Stimulated activated naive CD4-positive, alpha-beta T cell (primary cell): ENCODE measurements at regions not wholly inside any gene's neighbourhood (a gene's known extent, or its start where the extent isn't known, plus 50 kb on each side); places are given as distances from the start of the nearest gene placed in this dataset.

Experiments used
- DNase-seq, 6 experiments: peaks; one replicate each; lab custom pipeline; 2025; lab: John Stamatoyannopoulos, UW

DNA sequence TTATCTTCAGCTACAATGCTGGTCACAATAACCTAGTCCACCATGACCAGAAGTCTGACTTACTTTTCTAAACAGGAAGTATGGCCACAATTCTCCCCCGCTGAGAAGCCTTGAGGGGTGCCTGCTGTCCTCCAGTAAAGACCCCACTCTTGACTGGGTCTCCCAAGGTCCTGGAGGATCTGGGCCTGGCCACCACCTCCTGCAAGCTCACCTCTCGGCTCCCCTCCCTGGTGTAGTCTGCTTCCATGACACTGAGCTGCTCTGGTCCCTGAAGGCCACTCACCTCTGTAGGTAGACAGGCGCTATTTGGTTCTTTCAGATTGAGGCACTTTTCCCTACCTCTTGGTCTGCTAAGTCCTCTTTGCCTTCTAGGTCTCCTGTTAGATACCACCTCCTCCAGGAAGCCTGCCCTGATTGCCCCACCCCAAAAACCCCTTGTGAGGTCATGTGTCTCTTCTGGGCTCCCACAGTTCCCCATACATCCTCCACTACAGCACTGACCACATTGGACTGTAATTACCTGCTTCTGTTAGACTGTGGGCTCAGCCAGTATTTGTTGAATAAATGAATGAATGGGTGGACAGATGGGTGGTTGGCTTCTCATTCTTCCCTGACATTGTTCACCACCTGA lies 62.6 kb upstream of the IER5L start:
- no peak for DNase-seq

DNA sequence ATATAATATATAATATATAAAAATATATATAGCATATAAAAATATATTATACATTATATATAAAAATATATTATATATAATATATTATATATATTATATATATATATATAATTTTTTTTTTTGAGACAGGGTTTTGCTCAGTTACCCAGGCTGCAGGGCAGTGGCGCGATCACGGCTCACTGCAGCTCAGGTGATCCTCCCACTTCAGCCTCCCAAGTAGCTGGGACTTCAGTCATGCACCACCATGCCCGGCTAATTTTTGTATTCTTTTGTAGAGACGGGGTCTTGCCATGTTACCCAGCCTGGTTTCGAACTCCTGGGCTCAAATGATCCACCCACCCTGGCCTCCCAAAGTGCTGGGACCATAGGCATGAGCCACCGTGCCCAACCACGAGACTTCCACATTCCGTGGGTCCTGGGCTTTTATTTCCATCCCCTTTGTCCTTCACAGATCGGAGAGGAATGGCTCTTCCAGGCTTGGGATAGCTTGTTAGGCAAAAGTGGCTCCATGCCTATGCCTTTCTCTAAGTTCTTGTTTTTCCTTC lies 62.0 kb upstream of the IER5L start:
- DNase-seq, result no peak

GRCh38 chr9:129237803-129238202 lies 59.7 kb upstream of the IER5L start:
- DNase-seq, result no peak

DNA sequence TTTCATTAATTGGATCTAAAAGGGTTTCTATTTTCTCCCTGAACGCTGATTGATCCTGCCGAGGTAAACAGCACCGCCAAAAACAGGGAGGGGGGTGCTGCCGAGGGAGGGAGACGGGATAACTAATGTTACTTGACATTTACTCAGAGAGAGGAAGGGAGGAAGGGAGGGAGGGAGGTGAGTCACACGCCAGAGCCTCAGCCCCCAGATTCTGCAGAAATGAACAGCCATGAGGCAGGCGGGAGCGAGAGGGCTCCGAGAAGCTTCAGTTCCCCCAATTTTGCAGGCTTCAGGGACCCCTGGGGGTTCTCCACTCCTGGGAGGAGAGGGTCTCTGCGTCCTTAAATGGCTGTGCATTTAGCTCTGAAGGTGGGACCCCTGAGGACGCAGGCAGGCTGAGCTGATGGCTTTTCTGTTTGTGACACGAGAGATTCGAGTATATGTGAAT lies 59.1 kb upstream of the IER5L start:
- DNase-seq, result peak in 5 of 6 experiments; percentile 8 to 56 (median 37)

GRCh38 chr9:129236441-129237145 lies 58.5 kb upstream of the IER5L start:
- peak in 5 of 6 experiments; percentile 14 to 59 (median 25) for DNase-seq

- DNase-seq, result peak; percentile 49 to 84 (median 76)
These were observed 57.9 kb upstream of the IER5L start for GRCh38 chr9:129235931-129236331.

DNA sequence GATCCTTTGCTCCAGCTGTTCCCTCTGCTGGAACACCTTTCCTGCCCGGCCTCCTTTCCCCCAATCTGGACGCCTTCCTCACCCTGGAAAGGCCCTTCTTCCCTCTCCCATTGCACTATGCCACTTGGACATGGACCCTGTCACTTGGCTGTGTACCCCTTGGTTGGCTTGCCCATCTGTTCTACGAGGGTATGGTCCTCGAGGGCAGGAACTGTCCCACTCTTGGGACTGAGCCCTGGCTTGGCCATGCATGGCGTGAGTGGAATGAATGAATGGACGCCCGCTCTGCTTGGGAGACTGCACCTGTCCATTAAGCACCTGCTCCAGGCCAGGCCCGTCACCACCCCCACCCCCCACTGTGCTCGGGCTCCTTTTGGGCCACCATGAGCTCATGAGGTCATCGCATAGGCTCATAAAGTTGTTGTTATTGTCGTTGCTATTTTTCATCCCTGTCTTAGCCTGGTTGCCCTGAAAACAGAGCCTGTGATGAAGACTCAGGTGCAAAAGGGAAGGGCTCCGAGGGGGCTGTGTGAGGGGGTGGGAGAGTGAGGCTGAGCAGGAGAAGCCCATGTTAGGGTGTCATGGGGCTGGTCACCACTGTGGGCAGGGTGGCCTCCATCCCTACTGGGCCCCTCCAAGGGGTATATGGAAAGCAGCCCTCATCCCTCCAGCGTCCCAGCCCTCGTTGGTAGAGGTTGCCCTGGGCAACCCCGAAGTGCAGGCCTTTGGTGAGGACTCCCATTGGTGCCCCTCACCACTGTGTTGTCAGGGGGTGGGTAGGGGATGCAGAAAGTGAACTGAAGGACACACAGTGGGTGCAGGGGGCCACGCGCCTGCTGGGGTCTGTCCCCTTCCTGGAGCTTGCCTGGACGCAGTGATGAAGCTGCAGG lies 57.2 kb upstream of the IER5L start:
- DNase-seq, result no peak

GRCh38 chr9:129234491-129234890 lies 56.4 kb upstream of the IER5L start:
- no peak for DNase-seq

GRCh38 chr9:129232839-129233591 lies 55.0 kb upstream of the IER5L start:
- no peak for DNase-seq

GRCh38 chr9:129231759-129232158 lies 53.7 kb upstream of the IER5L start:
- no peak for DNase-seq

DNA sequence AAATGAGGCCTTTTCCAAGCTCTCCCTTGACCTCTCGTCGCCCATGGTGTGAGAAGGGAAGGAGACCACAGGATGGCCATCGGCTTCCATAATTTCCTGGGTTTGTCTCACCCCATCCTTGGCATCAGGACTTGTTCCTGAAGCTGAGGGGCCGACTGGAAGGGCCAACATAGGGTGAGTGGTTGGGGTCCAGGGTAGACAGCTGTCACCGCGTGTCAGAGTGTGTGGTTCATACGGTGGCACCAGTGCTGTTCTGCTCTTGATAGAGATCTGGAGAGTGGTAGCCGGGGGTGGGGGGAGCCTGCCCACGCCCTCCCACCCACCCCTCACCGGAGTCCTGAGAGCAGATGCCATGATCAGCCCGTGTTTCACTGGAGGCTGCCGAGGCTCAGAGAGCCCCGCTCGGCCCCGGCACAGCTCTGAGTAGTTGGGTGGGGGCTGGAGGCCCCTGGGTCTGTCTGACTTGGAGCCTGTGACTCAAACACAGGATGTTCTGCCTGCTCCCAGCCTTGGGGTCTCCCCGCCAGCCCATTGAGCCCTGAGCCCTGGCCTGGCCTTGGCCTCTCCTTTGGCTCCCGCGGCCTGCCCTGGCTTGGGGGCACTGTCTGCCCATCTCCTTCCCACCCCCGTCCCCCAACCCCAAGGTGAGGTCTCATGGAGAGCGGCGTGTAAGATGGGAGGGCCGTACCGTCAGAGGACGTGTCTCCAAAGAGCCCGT lies 53.1 kb upstream of the IER5L start:
- DNase-seq, result no peak

GRCh38 chr9:129230302-129230701 lies 52.2 kb upstream of the IER5L start:
- no peak for DNase-seq
